HG03460 (cell line): ENCODE measurements at regions not wholly inside any gene's neighbourhood (a gene's known extent, or its start where the extent isn't known, plus 50 kb on each side); places are given as distances from the start of the nearest gene placed in this dataset.
"Not testable (repeated sequence)": the region's sequence is repeated elsewhere in the genome, so short reads cannot be mapped to it uniquely, and the experiment has no call there.

Source experiments
- ATAC-seq: cut with Tn5 transposase; IDR thresholded peaks from one replicate; pipeline ENCODE4 v1.9.1; 2021; ENCODE audit not compliant: unreplicated experiment

- no peak for ATAC-seq
These were observed 254.9 kb upstream of the PCDH20 start for GRCh38 chr13:61670384-61671161.

DNA sequence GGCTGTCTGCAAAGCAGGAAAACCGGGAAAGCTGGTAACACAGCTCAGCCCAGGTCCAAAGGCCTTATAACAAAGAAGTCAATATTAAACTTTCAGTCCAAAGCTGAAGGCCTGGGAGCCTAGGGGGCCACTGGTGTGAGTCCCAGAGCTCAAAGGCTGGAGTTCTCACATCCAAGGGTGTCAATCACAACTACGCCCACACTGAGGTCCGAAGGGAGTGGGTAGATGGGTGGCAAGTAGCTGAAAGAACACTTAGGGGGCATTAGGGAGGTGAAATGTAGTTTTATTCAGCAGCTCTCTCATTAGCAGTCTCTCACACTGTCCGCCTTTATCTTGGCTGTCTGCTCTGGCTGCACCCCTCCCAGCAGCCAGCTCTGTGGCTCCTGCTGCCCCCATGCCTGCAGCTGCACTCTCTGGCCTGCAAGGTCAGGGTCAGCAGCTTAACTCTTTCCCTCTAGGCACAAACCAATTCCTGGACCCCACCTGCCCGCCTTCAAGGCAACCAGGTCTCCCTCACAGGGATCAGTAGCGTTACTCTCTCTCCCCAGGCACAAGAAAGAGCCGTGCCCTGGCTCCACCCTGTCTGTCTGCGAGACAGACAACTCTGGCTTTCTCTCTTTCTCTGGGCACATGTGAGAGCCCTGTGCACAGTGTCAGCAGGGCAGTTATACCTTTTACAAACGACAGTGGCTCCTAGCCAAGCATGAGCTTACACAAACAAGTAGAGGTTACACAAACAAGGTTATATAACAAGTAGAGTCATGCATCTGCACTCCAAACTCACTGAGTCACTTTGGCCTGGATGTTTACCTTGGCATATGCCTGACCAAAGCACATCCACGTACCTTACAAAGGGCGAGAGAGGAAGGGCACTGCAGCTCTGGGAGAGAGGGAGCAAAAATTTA lies 249.4 kb upstream of the PCDH20 start:
- no peak for ATAC-seq

DNA sequence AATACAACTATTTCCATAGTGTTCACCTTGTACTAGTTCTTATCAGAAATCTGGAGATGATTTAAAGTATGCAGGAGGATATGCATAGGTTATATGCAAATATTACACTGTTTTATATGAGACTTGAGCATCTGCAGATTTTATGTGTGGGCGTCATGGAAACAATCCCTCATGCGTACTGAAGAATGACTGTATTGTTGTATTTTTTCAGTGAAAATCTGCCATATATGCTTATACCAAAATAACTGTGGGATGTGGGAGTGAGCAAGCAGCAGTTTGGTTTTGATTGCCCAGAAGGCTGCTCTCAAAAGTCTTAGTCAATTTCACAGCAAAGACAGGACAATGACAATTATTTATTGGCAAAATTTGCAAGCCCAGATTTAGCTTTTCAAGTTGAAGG lies 238.8 kb upstream of the PCDH20 start:
- ATAC-seq, result no peak

DNA sequence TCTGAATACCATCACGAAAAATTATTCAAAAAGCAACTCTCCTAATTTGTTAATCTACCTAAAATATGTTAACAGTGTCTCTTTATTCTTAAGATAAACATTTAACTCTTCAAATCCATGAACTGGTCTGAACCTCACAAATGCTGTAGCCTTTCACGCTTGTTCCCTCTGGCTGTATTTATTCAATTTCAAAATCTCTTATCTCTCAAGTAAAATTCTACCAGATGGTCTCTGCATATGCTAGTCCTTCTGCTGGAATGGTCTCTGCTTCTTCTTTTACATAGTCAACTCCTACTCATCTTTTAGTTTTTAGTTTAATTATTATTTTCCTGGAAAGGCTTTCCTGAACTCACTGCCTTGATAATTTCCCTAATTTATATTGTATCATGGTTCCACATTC lies 232.9 kb upstream of the PCDH20 start:
- ATAC-seq, result no peak

- ATAC-seq, result no peak
These were observed 196.5 kb upstream of the PCDH20 start for GRCh38 chr13:61612192-61612591.

DNA sequence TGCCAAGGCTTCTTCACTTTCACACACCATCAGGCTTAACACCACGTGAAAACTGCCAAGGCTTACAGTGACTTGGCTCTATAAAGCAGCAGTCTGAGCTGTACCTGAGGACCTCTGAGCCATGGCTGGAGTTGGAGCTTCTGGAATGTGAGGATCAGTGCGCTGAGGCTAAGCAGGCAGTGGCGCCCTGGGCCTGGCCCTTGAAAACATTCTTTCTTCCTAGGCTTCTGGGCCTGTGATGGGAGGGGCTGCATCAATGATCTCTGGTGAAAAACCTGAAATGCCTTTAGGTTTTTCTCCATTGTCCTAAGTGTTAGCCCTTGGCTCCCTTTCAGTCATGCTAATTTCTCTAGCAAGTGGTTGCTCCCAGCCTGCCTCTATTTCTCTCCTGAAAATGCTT lies 192.5 kb upstream of the PCDH20 start:
- no peak for ATAC-seq

DNA sequence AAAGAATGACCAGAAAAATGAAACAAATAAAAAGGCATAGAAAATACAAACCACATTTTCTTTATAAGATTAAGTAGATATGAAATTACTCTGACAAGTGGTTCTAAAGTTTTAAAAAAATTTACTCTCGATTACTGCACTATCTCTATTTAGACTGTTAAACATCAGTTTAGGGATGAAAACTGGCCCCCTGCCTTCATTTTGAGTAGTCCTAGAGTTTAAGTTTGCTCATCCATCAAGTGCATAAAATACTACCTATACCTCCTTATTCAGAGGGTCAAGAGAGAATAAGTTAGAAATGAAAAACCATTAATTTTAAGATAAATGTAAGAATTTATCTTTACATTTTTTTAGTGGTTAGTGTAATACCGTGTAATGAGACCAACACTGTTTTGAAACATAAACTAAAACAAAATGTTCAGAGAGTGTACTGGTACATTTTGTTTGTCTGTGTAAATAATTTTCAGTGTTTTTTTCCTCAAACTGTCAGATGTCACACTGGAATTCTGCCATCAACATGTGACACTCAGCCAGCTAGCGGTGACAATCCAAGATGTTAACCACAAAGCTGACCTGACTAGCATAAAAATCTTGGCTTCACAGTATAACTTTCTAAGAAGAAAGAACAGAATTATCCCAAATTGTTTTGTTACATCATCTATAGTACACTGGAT lies 184.8 kb upstream of the PCDH20 start:
- ATAC-seq, result no peak

DNA sequence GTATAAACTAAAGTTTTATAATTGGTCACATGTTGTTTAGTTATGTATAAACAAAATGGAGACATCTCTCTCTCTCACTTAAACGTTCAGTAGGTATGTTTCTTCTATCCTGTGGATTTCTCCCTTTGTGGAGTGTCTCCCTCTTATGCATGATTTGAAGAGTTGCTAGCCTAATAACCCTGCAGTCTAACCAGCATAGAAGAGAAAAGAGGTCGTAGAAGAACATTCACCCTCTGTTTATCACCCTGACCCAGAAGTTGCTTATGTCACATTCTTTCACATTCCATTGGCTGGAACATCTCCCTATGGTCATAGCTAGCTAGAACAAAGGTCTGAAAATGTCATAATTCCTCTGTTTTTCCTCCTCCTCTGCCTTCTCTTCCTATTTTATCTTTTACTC lies 176.8 kb upstream of the PCDH20 start:
- no peak for ATAC-seq

DNA sequence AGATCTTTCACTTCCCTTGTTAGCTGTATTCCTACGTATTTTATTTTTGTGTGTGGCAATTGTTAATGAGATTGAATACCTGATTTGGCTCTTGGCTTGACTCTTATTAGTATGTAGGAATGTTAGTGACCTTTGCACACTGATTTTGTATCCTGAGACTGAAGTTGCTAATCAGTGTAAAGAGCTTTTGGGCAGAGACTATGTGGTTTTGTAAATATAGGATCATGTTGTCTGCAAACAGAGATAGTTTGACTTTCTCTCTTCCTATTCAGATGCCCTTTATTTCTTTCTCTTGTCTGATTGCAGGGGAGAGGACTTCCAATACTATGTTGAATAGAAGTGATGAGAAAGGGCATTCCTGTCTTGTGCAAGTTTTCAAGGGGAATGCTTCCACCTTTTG lies 160.3 kb upstream of the PCDH20 start:
- no peak for ATAC-seq

DNA sequence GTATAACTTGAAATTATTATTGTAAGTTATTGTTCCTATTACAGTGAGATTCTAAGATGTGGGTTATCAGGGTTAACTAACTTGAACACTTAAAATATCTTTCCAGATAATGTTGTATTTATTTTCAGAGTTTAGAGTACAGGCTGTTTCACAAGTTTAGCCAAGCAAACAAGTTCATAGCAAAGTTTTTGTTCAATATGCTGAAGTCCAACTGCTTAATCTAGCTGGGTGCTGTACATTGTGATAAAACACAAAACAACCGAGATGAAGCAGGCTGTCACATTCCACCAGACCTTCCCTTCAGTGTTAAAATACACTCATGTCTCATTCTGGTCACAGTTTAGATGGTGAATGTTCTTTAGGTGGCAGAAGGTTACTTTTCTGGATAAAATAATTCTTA lies 148.0 kb upstream of the PCDH20 start:
- ATAC-seq, result no peak

DNA sequence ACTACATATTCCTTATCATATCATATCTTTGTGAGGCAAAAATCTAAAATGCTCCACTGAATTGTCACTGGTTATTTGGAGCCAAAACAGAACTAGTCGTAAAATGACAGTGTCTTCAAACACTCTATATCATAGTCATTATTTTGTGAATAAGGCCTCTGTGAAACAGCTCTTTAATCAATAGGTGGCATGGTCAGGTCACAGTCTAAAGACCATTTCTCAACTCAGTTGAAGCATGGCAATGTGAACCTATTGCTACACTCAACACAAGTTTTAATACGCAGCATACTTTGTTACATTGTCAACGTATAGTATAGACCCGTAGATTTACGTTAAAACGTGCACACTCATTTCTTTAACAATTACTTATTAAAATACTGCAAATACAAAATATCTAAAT lies 131.3 kb upstream of the PCDH20 start:
- ATAC-seq, result no peak

DNA sequence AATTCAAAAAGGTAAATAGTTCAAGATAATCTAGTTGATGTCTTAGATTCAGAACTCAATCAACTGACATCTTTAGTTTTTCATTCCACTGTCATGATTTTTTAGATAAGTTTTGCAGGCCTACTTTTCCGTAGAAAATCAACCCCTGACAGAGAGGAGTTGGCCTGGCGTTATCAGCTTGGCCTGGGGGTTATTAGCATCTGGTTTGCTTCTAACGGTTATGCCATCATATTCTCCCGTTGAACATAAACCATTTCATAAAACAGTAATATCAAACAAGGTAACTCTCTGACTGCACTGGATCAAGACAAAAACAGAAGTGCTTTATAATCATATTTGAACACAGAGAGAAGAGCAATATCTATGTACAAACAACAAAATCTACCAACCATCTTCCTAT lies 130.8 kb upstream of the PCDH20 start:
- no peak for ATAC-seq

GRCh38 chr13:61536433-61536832 lies 120.8 kb upstream of the PCDH20 start:
- no peak for ATAC-seq

- ATAC-seq, result no peak
These were observed 115.9 kb upstream of the PCDH20 start for GRCh38 chr13:61531383-61532065.

- not testable (repeated sequence) for ATAC-seq
These were observed 103.6 kb upstream of the PCDH20 start for GRCh38 chr13:61519214-61519613.

- ATAC-seq, result no peak
These were observed 93.3 kb upstream of the PCDH20 start for GRCh38 chr13:61508936-61509335.

- no peak for ATAC-seq
These were observed 84.5 kb upstream of the PCDH20 start for GRCh38 chr13:61500176-61500575.

DNA sequence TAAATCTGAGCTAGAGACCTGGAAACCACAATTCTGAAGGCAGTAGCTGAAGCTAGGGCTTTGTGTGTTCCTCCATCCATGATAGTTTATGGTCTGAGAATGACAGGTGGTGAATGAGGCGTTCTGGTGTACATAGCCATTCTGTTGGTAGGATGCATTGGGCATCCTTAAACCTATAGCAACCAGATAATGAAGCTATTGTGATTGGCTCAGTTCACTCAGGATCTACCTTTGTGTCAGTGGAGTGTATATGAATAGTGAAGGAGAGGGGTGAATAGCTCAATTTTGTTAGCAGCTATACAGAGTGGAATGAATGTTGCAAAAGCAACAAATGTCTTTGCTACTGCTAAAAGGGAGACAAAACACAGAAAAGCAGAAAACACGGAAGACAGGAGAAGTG lies 80.0 kb upstream of the PCDH20 start:
- no peak for ATAC-seq

DNA sequence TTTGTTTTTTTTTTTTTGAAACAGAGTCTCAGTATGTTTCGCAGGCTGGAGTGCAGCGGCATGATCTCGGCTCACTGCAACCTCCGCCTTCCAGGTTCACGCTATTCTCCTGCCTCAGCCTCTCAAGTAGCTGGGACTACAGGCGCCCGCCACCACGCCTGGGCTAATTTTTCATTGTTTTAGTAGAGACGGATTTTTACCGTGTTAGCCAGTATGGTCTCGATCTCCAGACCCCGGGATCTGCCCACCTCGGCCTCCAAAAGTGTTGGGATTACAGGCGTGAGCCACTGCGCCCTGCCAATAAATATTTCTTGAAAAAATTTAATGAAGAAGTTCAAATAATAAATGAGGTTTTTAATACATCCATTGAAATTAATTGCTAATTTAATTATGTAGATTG lies 77.9 kb upstream of the PCDH20 start:
- not testable (repeated sequence) for ATAC-seq

- ATAC-seq, result no peak
These were observed 70.8 kb upstream of the PCDH20 start for GRCh38 chr13:61486496-61486895.

DNA sequence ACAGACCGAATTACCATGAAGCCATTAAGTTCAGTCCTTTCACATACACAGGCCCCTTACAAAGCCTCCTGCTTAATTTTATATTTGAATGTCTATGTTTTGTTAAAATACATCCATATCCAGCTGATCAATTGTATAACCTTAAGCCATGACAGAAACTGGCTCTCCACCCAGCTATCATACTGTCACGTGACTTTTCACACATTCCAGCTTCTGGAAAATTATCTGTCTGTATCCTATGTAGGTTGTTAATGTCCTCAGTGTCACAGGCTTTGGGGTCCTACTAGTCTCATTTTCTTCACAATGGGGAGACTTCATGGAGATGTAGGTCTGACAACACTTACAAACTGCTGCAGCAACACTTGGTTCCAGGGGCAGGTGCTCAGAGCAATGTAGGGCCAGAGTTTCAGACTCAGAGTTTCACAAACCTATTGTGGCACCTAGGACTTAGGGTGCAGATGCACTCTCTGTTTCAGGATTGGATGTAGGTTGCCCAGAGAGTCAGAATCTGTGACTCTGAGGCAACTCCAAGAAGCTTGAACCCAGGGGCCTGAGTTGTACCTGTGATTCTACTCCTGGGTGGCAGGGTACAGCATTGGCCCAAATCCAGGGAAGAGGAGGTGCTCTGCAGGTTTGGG lies 69.6 kb upstream of the PCDH20 start:
- ATAC-seq, result no peak
